ENCODE measurements at regions not wholly inside any gene's neighbourhood (a gene's known extent, or its start where the extent isn't known, plus 50 kb on each side); places are given as distances from the start of the nearest gene placed in this dataset.

DNA sequence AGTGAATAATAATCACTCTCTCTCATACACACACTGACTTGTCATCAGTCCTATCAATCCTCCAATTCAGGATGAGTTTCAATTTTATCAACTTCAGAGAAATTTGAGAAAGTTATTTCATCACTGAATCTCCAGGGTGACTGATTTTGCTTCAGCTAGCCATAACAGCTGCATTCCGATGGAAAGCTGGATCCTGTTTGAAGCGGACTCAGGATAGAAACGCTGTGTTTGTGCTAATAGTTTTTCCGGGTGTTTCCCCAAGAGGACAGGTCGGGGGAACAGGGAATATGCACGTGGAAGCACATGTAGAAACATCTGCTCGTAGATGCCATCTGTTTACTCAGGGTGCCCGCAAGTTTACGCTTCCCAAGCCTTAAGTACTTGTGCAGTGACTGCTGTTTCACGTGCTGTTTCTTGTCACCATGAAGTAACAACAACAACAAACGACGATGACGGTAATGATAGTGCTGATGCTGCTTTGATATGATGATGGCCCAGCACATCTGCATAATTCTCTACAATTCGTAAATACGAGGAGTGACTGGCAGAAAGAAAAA lies 263.7 kb upstream of the DAPK1 start:
- Histone ChIP-seq H3K14ac (ENCODE audit: insufficient read length) (no peak overlapping the region), H3K27me3 (replicated peaks in 1 of 4; ENCODE audit: control insufficient read depth in 3 of 4, extremely low read depth in 1 of 4, insufficient read depth in 3 of 4, low read length in 3 of 4) (no peaks in the 10 kb centered on the region), H3K23ac (ENCODE audit: insufficient read length) (no peak overlapping the region), H3K4me2 (ENCODE audit: insufficient read depth in 1 of 2, low read depth in 2 of 2, low read length in 2 of 2) (no peak overlapping the region), H2BK20ac (ENCODE audit: low read length) (no peak overlapping the region), H2BK12ac (ENCODE audit: low read depth, low read length) (no peak overlapping the region), H3K27ac (ENCODE audit: low read depth, low read length) (no peak overlapping the region), H3K56ac (replicated peaks; ENCODE audit: insufficient read length, low read depth, low read length) (no peak overlapping the region), H2BK15ac (ENCODE audit: low read length) (no peak overlapping the region), H4K91ac (replicated peaks; ENCODE audit: insufficient read length, low read length) (no peak overlapping the region), H2BK120ac (replicated peaks; ENCODE audit: low read depth, low read length) (no peak overlapping the region), H2AFZ (ENCODE audit: low read length) (no peak overlapping the region), H3K4ac (replicated peaks; ENCODE audit: insufficient read length, low read depth, low read length) (peak overlapping the region; percentile 83), H3K79me1 (ENCODE audit: low read depth, low read length) (no peaks in the 10 kb centered on the region), H2BK5ac (ENCODE audit: low read depth, low read length) (no peak overlapping the region), H3K9me3 (ENCODE audit: insufficient read depth in 2 of 2, low read depth in 1 of 2, low read length in 1 of 2) (no peaks in the 10 kb centered on the region), H3K4me3 (ENCODE audit: extremely low read depth in 1 of 4, insufficient read depth in 2 of 4, low read depth in 3 of 4, low read length in 4 of 4) (no peak overlapping the region), H3K36me3 (ENCODE audit: control insufficient read depth in 2 of 4, insufficient read depth in 4 of 4, low read length in 3 of 4) (no peaks in the 10 kb centered on the region), H2AK5ac (ENCODE audit: low read depth, low read length) (no peak overlapping the region), H3K79me2 (ENCODE audit: control insufficient read depth in 1 of 2, insufficient read depth in 2 of 2, low read length in 2 of 2) (no peaks in the 10 kb centered on the region), H3K23me2 (ENCODE audit: low read depth, low read length) (no peaks in the 10 kb centered on the region), H3K4me1 (replicated peaks in 1 of 4; ENCODE audit: control insufficient read depth in 3 of 4, insufficient read depth in 4 of 4, low read length in 3 of 4) (no peaks in the 10 kb centered on the region), H4K20me1 (replicated peaks in 1 of 2; ENCODE audit: control insufficient read depth in 1 of 2, insufficient read depth in 2 of 2, low read length in 2 of 2) (no peaks in the 10 kb centered on the region), H4K5ac (ENCODE audit: insufficient read length, low read depth, low read length) (no peak overlapping the region), H3K18ac (ENCODE audit: extremely low read depth, low read length) (no peak overlapping the region), H3K9ac (replicated peaks in 1 of 4; ENCODE audit: extremely low read depth in 1 of 4, low read depth in 3 of 4, low read length in 3 of 4) (no peak overlapping the region), H4K8ac (ENCODE audit: extremely low read depth, insufficient read depth, low read length) (no peak overlapping the region)
- TF ChIP-seq MAFK (IDR thresholded peaks at IDR 0.05; ENCODE audit: low read depth, low read length) (no peak), RNF2 (IDR thresholded peaks at IDR 0.05; ENCODE audit: borderline replicate concordance, low read depth, low read length, missing control alignments, poor library complexity, severe bottlenecking) (no peak)
- TF ChIP-seq, protein P1, sequence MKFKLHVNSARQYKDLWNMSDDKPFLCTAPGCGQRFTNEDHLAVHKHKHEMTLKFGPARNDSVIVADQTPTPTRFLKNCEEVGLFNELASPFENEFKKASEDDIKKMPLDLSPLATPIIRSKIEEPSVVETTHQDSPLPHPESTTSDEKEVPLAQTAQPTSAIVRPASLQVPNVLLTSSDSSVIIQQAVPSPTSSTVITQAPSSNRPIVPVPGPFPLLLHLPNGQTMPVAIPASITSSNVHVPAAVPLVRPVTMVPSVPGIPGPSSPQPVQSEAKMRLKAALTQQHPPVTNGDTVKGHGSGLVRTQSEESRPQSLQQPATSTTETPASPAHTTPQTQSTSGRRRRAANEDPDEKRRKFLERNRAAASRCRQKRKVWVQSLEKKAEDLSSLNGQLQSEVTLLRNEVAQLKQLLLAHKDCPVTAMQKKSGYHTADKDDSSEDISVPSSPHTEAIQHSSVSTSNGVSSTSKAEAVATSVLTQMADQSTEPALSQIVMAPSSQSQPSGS (IDR thresholded peaks at IDR 0.05; ENCODE audit: low read length) = no peak
- POLR2A ChIA-PET (ENCODE audit: partially characterized antibody) = no interaction called here
- CTCF ChIA-PET (ENCODE audit: partially characterized antibody) = no interaction called here
- DNase-seq (ENCODE audit: low read depth in 1 of 2, low spot score in 2 of 2) (no peak), FAIRE-seq (no peak)
- 91% methylated on average over 15 of the region's 15 CpGs; no CpG with 5 or more reads in 1 of the 2 experiments for WGBS, 2 experiments (ENCODE audit: extremely low coverage in 1 of 2, insufficient coverage in 1 of 2, insufficient read length in 1 of 2, insufficient replicate concordance in 2 of 2, low coverage in 1 of 2, low lambda C conversion rate in 2 of 2, missing lambda C conversion rate in 1 of 2)
